Spleen (tissue), 7 donors: ENCODE measurements at regions not wholly inside any gene's neighbourhood (a gene's known extent, or its start where the extent isn't known, plus 50 kb on each side); places are given as distances from the start of the nearest gene placed in this dataset.

Experiments used
- CTCF ChIP-seq, 11 experiments: fragments of 200-600 bp in 7 of 11; fragments of 450-650 bp in 4 of 11; sonication (generic) in 4 of 11; IDR thresholded peaks in 8 of 11; conservative IDR thresholded peaks in 3 of 11; 1 replicate in 7 of 11; 2 replicates in 4 of 11; pipeline versions ENCODE4 v1.4.0 to v1.8.0; 2016 to 2021; ENCODE audit warnings: antibody characterized with exemption in 11 of 11, inconsistent platforms in 4 of 11, mild to moderate bottlenecking in 1 of 11
- POLR2AphosphoS5 ChIP-seq, 3 donors: sonication (generic); formaldehyde crosslinking; IDR thresholded peaks; one replicate each; pipeline ENCODE4 v1.5.1; 2017; ENCODE audit warnings: antibody characterized with exemption in 3 of 3
- donor health status: DM: no; HTN: no; CAD: no; lungs with moderate emphysema.
- donor health status: DM: no; HTN: no; CAD: no.
- donor health status: DM: no; HTN: no; CAD: no.

- TF ChIP-seq POLR2AphosphoS5 (IDR thresholded peaks at IDR 0.05) = no peak
- TF ChIP-seq CTCF (IDR thresholded peaks at IDR 0.05 in 8 of 11, conservative IDR thresholded peaks at IDR 0.05 in 3 of 11) = no peak
Measured at GRCh38 chr14:49366416-49366815, 219.8 kb downstream of the RPS29 start.
